HEK293T (cell line): ENCODE measurements at regions not wholly inside any gene's neighbourhood (a gene's known extent, or its start where the extent isn't known, plus 50 kb on each side); places are given as distances from the start of the nearest gene placed in this dataset.

Source experiments
- CTCF ChIA-PET: fragments of 350-600 bp; formaldehyde crosslinking; extraction: SDS; loops from one replicate; lab custom pipeline; 2021; ENCODE audit warnings: antibody characterized with exemption, inconsistent platforms; lab: Yijun Ruan, JAX
- POLR2A ChIA-PET: fragments of 350-600 bp; formaldehyde crosslinking; extraction: SDS; loops from one replicate; lab custom pipeline; 2020; ENCODE audit warnings: antibody characterized with exemption, inconsistent platforms; lab: Yijun Ruan, JAX
- DNase-seq: peaks from one replicate; pipeline ENCODE4 v3.0.0; 2012; ENCODE audit warnings: mixed read lengths; ENCODE audit errors: extremely low spot score
- ARNT ChIP-seq: fragments of 450-650 bp; IDR thresholded peaks from 2 replicates; pipeline ENCODE4 v1.6.1; 2017; ENCODE audit warnings: mild to moderate bottlenecking
- BHLHE40 ChIP-seq: fragments of 450-650 bp; IDR thresholded peaks from 2 replicates; pipeline ENCODE4 v1.6.1; 2016; ENCODE audit warnings: mild to moderate bottlenecking, moderate library complexity, borderline replicate concordance
- CTBP1 ChIP-seq: fragments of 450-650 bp; IDR thresholded peaks from 2 replicates; pipeline ENCODE4 v1.6.1; 2016; ENCODE audit warnings: borderline replicate concordance
- ELF4 ChIP-seq: fragments of 450-650 bp; IDR thresholded peaks from 2 replicates; pipeline ENCODE4 v1.6.1; 2017; ENCODE audit warnings: antibody characterized with exemption
- FOXA1 ChIP-seq: fragments of 450-650 bp; IDR thresholded peaks from 2 replicates; pipeline ENCODE4 v1.6.1; 2016; ENCODE audit warnings: mild to moderate bottlenecking
- FOXK2 ChIP-seq: fragments of 450-650 bp; IDR thresholded peaks from 2 replicates; pipeline ENCODE4 v1.6.1; 2016; ENCODE audit warnings: mild to moderate bottlenecking
- FOXM1 ChIP-seq: fragments of 450-650 bp; IDR thresholded peaks from 2 replicates; pipeline ENCODE4 v1.6.1; 2017; ENCODE audit warnings: mild to moderate bottlenecking, borderline replicate concordance
- HDGF ChIP-seq: fragments of 450-650 bp; IDR thresholded peaks from 2 replicates; pipeline ENCODE4 v1.6.1; 2017; ENCODE audit warnings: antibody characterized with exemption, borderline replicate concordance
- L3MBTL2 ChIP-seq: fragments of 450-650 bp; conservative IDR thresholded peaks from 2 replicates; pipeline ENCODE4 v1.6.1; 2016; ENCODE audit warnings: mild to moderate bottlenecking
- LEF1 ChIP-seq: fragments of 450-650 bp; IDR thresholded peaks from 2 replicates; pipeline ENCODE4 v1.6.1; 2017; ENCODE audit warnings: mild to moderate bottlenecking, borderline replicate concordance
- NFRKB ChIP-seq: fragments of 450-650 bp; IDR thresholded peaks from 2 replicates; pipeline ENCODE4 v1.6.1; 2016; ENCODE audit warnings: mild to moderate bottlenecking, moderate library complexity
- SP1 ChIP-seq: fragments of 450-650 bp; IDR thresholded peaks from 2 replicates; pipeline ENCODE4 v1.6.1; 2017
- SUZ12 ChIP-seq: fragments of 450-650 bp; IDR thresholded peaks from 2 replicates; pipeline ENCODE4 v1.6.1; 2016; ENCODE audit warnings: mild to moderate bottlenecking
- TARDBP ChIP-seq: fragments of 450-650 bp; IDR thresholded peaks from 2 replicates; pipeline ENCODE4 v1.6.1; 2016
- ZNF384 ChIP-seq: fragments of 450-650 bp; IDR thresholded peaks from 2 replicates; pipeline ENCODE4 v1.6.1; 2016
- TF ChIP-seq, protein P1 (sequence below): fragments of 450-650 bp; IDR thresholded peaks from 2 replicates; pipeline ENCODE4 v1.6.1; 2016

DNA sequence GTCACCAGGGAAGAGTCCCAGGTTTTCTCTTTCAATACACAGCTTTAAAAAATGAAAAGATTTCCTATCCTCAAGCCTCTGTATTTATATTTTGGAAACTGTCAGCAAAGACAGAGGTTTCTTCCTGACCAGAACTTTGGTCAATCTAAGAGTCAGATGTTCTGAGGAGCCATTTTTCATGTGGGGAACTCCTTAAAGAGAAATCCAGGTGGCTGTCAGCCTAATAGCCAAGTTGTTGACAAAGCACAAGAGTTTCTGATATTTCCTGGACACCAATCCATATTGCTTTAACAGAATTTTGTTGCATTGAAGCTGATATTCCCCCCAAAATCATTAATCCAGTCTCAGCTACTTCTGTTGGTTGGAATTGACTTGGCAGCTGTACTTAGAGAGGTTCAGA lies 318.6 kb upstream of the NFIA start:
- POLR2A ChIA-PET, result no interaction called here

DNA sequence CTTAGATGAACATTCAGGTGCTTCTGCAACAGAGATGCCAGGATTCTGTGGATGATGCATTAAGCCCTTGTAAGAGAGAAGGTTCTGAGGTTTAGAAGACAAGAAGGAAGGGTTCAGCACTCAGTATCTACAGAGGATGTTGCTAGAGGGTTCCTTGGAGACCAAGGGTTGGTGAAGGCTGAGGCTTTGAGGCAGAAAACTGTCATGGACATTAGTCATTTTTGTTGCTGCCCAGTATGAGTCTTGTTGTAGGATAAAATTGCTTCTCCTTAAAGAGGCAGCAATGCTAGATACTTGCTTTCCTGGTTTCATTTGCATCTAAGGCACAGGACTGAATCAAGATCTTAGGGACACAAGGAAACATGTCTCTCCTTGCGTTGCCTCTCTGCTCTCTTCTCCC lies 319.4 kb upstream of the NFIA start:
- no peak for TF ChIP-seq FOXK2
- TF ChIP-seq, protein P1, sequence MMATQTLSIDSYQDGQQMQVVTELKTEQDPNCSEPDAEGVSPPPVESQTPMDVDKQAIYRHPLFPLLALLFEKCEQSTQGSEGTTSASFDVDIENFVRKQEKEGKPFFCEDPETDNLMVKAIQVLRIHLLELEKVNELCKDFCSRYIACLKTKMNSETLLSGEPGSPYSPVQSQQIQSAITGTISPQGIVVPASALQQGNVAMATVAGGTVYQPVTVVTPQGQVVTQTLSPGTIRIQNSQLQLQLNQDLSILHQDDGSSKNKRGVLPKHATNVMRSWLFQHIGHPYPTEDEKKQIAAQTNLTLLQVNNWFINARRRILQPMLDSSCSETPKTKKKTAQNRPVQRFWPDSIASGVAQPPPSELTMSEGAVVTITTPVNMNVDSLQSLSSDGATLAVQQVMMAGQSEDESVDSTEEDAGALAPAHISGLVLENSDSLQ, result no peak
- ChIA-PET POLR2A (no interaction called here), CTCF (interaction anchor here (0.7 kb wide), 1 partner anchor 482 kb away, joined by 3 read pairs; no protein-coding TSS in a partner anchor)
- no peak for DNase-seq

More for the DNA sequence above, 318.6 kb upstream of the NFIA start:
- no peak for DNase-seq
- no peak for TF ChIP-seq TARDBP
- TF ChIP-seq FOXM1, result no peak
- no peak for TF ChIP-seq SUZ12
- TF ChIP-seq CTBP1, result no peak
- TF ChIP-seq FOXK2, result no peak
- TF ChIP-seq ARNT, result no peak
- TF ChIP-seq ZNF384, result no peak
- no peak for TF ChIP-seq BHLHE40
- TF ChIP-seq, protein P1, result no peak
- CTCF ChIA-PET, result interaction anchor here (0.7 kb wide), 1 partner anchor 483 kb away, joined by 3 read pairs; no protein-coding TSS in a partner anchor

DNA sequence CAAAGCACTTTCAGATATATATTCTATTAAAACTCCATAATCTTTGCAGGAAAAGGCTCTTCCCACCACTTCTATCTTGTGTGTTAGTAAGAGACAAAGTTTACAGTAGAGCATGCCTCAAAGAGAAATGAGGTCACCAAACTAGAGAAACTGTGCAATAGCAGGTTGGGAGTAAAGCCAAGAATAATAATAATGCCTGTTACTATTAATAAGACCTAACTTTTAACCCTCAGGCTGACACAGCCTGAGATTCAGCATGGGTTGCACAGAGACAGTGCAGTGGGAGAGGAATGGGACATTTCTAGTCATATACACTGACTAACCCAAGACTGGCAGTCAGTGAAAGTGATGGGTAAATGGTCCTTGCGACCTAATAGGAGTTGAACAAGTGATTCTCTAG lies 320.2 kb upstream of the NFIA start:
- no peak for TF ChIP-seq BHLHE40
- no peak for TF ChIP-seq SP1
- no peak for TF ChIP-seq NFRKB
- TF ChIP-seq ELF4, result no peak
- no peak for TF ChIP-seq L3MBTL2
- TF ChIP-seq FOXA1, result no peak
- no peak for TF ChIP-seq TARDBP
- no peak for TF ChIP-seq ARNT
- TF ChIP-seq CTBP1, result no peak
- TF ChIP-seq, protein P1, result no peak
- TF ChIP-seq HDGF, result no peak
- no peak for TF ChIP-seq LEF1
- TF ChIP-seq FOXK2, result no peak
- no peak for TF ChIP-seq SUZ12
- TF ChIP-seq ZNF384, result no peak
- TF ChIP-seq FOXM1, result no peak
- POLR2A ChIA-PET, result no interaction called here
- no peak for DNase-seq
- CTCF ChIA-PET, result no interaction called here

DNA sequence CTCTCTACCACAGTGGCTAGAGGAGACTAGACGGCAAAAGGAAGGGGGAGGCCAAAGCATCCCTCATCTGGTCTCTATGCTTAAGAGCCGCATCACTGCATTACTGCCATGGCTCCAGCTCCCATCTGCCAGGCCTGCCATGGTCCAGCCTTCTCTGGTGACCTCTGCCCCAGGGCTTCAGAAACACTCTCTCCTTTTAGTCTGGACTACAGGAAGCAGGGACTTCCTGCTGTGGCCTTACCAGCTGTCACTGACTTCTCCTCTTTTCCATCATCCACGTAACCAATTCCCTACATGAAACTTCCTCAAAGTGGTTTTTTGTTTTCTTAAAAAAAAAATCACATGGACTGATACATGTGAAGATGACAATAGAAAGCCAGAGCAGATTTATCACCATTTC lies 323.1 kb upstream of the NFIA start:
- no peak for DNase-seq
- ChIA-PET CTCF (no interaction called here), POLR2A (no interaction called here)
- TF ChIP-seq LEF1, result no peak
- TF ChIP-seq ARNT, result no peak
- no peak for TF ChIP-seq L3MBTL2
- no peak for TF ChIP-seq SUZ12
- no peak for TF ChIP-seq FOXA1
- TF ChIP-seq CTBP1, result no peak
- TF ChIP-seq FOXM1, result no peak
- TF ChIP-seq, protein P1, result no peak
- no peak for TF ChIP-seq ZNF384
- no peak for TF ChIP-seq BHLHE40
- TF ChIP-seq FOXK2, result no peak
- TF ChIP-seq NFRKB, result no peak
- no peak for TF ChIP-seq HDGF
- no peak for TF ChIP-seq SP1
- TF ChIP-seq ELF4, result no peak

DNA sequence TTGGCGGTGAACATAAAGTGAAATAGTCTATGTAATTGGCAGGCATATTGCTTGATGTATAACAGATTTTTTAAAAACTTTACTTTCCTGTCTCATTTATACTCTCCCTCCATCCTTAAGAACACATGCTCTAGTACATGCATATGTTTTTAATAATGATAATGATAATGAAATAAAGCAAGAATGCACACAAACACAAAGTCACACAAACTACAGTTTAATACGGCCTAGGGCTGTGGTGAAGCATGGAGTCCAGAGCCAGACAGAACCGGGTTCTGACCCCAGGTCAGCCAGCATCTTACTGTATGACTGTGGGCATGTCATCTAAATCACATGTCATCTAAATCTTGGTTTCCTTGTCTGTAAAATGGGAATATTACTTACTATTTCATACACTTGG lies 324.9 kb upstream of the NFIA start:
- CTCF ChIA-PET, result no interaction called here
- POLR2A ChIA-PET, result interaction anchor here (0.7 kb wide), 1 partner anchor 238 kb away, joined by 3 read pairs; no protein-coding TSS in a partner anchor
- no peak for DNase-seq
- TF ChIP-seq ARNT (no peak), TARDBP (no peak), L3MBTL2 (no peak), LEF1 (no peak), BHLHE40 (no peak), SP1 (no peak), FOXA1 (no peak), ELF4 (no peak), NFRKB (no peak), HDGF (no peak), SUZ12 (no peak), ZNF384 (no peak), FOXM1 (no peak), FOXK2 (no peak), CTBP1 (no peak)
- TF ChIP-seq, protein P1, result no peak
